ENCODE measurements at regions not wholly inside any gene's neighbourhood (a gene's known extent, or its start where the extent isn't known, plus 50 kb on each side); places are given as distances from the start of the nearest gene placed in this dataset.

DNA sequence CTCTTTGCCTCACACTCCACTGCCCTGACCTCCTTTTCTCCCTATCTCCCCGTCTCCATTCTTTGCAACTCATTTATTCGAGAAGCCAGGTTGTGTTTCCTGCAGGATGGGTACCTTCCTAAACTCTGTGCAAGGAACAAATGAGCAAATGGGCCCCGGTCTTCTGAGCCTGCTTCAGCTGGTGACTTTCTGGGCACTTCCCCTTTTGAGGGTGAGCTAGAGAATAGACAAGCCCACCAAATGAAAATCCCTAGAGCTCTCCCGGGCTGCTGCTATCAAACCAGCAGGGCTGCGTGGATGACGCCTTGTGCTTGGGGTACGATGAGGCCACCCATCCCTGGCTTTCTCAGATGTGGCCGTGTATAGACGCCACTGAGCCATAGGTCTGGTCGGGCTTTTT, 91.0 kb upstream of the FOXA2 start:
- TF ChIP-seq POLR2A (IDR thresholded peaks at IDR 0.05; ENCODE audit: low read depth, low read length) = no peak
- TF ChIP-seq POLR2AphosphoS5 (IDR thresholded peaks at IDR 0.05; ENCODE audit: low read depth, low read length) = no peak
- no peak for TF ChIP-seq TAF1 (IDR thresholded peaks at IDR 0.05; ENCODE audit: borderline replicate concordance, low read depth, low read length)

Data from GM12892 (cell line).